M059J (cell line): ENCODE measurements at regions not wholly inside any gene's neighbourhood (a gene's known extent, or its start where the extent isn't known, plus 50 kb on each side); places are given as distances from the start of the nearest gene placed in this dataset.
"Not testable (repeated sequence)": the region's sequence is repeated elsewhere in the genome, so short reads cannot be mapped to it uniquely, and the experiment has no call there.

Experiments
- DNase-seq: peaks from one replicate; pipeline ENCODE4 v3.0.0-alpha.2; 2012; ENCODE audit warnings: low read depth

DNA sequence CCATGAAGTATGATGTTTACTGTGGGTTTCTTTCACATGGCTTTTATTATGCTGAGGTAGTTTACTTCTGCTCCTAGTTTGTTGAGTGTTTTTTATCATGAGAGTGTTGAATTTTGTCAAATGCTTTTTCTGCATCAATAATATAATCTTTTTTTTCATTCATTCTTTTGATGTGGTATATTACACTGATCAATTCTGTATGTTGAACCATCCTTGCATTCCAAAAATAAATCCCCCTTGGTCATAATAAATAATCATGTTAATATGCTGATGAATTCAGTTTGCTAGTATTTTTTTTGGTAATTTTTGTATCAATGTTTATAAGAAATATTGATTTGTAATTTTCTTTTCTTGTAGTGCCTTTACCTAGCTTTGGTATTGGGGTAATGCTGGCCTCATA lies 97.9 kb upstream of the ZNF648 start:
- no peak for DNase-seq

DNA sequence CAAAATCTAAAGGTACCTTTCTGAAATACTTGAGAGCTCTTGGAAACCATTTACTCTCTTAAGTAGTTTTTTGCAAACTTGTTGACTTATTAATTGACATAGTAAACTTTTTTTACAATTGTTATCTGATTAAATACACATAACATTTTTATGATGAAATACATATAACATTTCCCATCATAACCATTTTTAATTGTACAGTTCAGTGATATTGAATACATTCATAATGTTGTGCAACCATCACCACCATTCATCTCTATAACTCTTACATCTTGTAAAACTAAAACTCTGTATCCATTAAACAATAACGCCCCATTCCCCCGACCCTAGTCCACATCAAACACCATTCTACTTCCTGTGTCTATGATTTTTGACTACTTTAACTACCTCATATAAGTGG lies 95.7 kb upstream of the ZNF648 start:
- DNase-seq = no peak

DNA sequence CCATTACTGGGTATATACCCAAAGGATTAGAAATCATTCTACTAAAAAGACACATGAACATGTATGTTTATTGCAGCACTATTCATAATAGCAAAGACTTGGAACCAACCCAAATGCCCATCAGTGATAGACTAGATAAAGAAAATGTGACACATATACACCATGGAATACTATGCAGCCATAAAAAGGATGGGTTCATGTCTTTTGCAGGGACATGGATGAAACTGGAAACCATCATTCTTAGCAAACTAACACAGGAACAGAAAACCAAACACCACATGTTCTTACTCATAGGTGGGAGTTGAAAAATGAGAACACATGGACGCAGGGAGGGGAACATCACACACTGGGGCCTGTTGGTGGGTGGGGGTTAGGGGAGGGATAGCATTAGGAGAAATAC lies 92.9 kb upstream of the ZNF648 start:
- DNase-seq = not testable (repeated sequence)

DNA sequence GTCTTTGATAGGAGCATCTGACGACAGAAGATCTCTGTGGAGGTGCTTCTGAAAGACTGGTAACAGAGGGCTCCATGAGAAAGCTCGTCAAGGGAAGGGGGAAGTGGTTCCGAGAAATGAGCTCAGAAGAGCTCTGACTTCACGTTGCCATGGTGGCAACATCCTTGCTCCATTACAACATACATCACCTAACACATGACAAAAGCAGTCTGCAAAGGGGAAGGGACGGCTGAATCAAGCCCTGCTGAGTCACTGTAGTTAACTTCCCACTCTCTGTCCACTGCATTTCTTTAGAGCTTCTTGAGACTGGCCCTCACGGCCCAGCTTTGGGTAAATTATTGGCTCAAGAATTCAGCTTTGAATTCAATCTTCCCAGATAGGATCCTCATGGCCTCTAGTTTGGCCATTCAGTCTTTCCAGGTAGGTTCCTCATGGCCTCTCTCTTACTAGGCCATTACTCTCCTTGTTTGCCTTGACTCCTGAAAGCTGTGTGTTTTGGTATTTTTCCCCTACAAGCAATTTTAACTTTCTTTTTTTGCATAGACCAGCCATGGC lies 88.0 kb upstream of the ZNF648 start:
- DNase-seq = peak; percentile 80

DNA sequence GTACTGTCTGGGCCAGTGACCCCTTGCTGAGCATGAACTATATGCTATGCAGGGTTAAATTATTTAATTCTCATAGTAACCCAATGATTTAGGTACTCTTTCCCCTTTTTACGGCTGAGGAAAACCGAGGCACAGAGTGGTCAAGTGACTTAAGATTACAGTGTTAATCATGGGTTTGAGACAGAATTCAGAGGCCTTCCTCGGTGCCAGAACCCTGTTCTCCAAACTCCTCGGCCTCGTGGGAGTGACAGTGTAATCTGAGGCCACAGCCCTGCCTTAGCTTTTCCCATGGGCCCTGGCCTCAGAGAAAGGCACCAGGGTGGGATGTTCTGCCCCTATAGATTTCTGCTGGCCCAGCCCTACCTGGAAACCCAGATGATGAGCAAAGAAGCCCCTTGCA lies 86.4 kb upstream of the ZNF648 start:
- DNase-seq = no peak

DNA sequence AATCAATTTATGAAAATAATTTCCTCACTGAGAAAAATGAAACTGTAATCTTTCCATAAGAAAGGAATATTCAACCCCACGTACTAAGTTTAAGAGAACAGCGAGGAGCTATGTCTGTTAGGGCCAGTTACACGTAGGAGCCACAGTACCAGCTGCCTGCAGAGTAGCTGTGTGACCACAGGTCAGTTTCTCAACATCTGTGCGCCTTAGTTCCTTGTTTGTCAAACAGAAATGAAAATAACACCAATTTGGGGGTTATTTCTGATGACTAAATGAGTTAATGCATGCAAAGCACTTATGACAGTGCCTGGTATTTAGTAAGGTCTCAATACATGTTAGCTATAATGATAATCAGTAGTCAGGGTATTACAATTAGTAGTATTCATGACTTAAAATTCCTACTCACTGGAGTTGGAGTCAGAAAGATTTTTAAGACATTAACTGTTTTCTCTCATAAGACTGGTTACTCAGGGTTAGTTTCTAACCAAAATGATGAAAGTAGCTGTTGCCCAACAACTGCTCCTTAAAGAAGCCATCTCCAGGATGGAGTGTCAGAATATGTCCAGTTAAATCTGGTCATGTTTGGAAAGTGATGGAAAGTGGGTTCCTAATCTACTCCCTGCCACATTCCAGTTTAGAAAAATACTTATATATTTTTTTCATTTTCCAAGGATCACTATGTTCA lies 85.8 kb upstream of the ZNF648 start:
- no peak for DNase-seq

DNA sequence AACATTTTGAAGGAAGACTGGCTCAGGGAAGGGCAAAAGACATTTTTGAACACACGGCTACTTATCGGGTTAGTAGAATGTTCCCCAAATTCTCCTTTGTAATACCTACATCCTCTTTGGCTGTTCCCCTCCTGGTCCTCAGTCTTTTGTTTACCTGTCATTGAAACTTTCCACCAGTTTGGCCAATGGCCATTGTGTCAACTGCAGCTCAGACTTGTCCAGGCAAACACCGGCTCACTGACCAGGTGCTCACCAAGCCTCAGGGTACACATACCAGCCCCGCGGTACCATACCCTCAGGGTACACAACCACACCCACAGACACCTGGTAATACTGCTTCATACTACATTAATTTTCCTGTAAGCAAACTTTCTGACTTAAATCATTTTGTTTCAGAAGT lies 84.8 kb upstream of the ZNF648 start:
- DNase-seq = no peak

DNA sequence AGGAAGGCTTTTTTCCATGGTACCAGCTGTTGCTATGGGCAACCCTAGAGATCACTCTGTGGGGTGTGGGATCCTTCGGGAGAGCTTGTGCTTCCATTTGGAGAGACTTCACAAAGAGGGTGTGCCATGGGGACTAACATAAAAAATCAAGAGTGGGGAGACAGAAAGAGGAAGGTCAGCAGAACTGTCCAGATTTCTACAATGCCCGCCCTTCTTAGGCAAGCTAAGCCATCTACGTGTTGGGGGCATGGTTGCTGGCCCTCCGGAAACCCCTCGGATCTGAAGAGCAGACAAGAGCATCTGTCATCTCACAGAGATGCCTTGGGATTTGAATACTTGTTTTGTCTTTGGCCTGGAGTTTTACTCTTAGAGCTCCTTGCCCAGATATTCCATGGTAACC lies 83.9 kb upstream of the ZNF648 start:
- DNase-seq = no peak

DNA sequence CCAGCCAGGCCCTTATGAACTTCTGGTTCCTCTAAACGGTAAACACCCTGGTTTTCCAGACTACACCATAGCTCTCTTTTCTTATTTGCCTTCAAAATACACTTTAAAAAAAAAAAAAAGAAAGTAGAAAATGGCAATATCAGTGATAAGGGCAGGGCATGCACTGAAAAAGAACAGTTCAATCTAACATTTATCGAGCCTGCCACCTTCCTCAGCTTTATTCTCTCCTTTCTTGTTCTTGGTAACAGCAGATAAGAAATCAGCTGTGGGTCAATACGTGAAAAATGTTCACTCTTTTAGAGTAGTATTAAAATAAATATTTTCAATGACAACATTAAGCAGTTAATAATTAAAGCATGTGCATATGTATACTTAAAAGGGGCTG lies 83.1 kb upstream of the ZNF648 start:
- DNase-seq = no peak

DNA sequence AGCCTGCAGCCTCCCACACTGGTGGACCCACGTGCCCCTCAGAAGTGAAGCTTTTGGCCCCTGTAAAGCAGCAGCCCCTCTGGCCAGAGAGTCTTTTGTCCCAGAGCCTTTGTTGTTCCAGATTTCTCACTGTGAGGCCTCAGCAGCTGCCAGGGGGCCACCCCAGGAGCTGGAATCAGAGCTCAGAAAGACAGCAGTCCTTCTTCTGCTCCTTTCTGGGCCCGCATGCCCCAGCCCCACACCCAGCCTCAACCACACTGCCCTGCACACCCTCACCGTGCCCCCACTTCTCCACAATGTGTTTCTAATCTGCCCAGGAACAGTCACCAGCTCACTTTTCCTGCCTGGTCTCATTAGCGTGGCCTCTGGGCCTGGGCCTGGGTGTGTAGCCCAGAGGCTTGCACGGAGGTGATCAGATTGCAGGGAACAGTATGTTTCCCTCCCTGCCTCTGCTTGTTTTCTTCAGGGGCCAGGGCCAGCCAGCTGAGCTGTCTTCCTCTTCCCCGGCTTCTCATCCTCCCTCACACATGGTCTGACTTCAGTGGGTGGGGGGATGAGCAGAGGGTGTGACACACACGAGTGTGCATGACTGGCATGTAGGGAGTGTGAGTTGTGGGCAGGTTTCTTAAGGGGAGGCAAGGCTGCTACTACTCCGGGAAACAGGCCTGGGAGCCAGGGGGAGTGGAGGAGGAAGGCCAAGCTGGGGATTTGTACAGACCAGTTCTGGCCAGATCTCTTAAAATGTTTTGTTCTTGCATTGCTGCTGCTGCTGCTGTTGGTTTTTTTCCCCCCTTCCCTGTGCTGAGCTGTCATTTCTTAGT lies 82.5 kb upstream of the ZNF648 start:
- peak; percentile 60 for DNase-seq

DNA sequence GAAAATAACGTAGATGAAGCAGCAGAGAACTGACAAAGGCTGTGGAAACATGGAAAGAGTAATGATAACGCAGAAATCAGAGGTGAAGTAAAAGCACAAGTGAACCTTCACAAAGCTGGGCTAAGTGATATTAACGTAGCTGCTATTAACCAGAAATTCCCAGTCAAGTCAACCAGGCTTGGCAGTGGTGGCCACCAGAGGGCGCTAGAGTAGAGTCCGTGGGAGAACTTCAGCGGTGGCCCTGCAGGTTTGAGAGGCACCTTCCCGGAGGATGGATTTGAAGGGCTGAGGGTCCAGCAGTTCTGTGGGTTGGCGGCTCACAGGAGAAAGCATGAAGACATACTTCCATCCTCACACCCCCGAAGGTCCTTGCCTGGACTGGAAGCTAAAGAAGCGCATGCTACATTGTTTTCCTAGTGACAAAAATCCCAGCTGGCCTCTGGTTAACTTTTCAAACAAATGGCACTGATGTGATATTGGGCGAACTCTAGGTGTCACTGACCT lies 81.7 kb upstream of the ZNF648 start:
- peak; percentile 80 for DNase-seq

DNA sequence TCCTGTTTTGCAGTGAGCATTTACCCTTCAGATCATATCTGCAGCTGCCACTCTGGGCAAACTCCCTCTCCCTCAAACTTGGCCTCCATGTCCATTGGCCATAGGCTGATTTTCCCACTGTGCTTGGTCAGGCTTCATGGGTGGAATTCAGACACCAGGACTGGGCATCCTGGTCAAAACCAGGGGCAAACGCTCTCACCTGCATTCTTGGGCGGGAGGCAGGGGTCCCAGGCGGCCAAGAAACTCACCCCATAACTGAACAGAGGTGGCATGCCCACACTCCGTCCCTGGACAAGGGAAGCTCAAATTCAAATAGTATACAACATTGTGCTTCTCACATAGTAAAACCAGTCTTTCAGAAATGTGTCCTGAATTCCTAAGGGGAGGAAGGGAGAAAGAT lies 81.1 kb upstream of the ZNF648 start:
- no peak for DNase-seq

DNA sequence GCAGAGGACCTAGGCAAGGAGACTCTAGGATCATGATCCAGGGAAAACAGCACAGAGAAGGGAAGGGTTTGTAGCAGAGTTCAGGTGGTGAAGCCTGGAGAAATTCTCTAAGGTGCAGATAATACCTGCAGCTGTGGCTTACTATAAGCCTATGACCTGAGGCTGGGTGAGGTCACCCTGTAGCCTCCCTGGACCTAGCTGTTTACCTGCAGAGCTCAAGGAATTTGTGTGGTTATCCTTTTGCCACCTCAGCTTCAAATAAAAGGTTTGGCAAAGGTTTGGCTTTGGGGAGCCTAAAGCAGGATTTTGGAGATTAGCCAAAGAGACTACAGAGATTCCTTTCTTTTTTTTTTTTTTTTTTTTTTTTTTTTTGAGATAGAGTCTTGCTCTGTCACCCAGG lies 79.5 kb upstream of the ZNF648 start:
- DNase-seq = peak; percentile 5

DNA sequence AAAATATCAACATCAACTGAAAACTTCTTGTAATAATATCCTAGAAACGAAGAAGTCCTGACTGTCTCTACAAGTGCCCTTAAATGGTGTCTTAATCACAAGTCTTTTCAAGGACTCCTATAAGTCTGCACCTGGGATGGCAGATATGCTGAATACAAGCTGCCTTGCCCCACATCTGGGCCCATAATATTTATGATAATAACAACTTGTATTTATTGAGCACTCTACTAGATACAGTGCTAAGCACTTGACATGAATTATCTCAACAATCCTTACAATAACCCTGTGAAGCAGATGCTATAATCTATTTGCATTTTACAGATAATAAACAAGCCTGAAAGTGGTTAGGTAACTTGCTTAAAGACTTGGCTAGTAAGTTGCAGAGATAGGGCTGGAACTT lies 78.0 kb upstream of the ZNF648 start:
- DNase-seq = no peak

DNA sequence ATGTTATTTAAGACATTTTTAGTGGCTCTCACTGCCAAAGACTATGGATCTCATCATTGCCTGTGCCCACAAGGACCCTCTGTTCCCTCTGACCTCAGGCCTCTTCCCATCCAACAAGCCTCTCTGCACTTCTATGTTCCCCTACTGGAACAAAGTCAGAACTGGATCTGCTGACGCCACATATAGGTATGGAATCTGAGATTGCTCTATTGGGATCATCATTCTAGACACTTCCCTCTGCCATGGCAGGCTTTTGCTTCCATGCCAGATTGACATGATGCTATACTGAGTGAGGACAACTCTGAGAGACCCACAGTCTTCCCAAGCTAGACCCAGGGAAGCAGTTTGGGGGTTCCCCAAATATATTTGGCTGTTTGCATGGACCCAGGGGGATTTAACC lies 76.0 kb upstream of the ZNF648 start:
- DNase-seq = no peak

DNA sequence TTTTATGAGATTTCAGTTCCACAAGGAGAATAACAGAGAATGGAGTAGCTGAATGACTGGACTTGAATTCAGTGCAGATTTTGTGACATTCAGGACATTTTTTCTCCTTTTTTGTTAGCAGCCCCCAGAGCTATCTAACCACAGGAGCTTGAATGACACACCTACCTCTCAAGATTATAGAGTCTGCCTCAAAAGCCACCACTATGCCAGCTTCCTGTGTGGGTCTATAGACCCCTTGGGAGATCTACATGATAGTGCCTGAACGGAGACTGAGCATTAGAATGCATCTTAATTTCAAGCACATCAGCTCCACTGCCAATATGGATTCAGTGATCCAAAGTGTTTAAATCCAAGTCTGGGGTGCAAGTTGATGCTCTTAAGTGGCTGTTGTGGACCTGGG lies 74.4 kb upstream of the ZNF648 start:
- no peak for DNase-seq

DNA sequence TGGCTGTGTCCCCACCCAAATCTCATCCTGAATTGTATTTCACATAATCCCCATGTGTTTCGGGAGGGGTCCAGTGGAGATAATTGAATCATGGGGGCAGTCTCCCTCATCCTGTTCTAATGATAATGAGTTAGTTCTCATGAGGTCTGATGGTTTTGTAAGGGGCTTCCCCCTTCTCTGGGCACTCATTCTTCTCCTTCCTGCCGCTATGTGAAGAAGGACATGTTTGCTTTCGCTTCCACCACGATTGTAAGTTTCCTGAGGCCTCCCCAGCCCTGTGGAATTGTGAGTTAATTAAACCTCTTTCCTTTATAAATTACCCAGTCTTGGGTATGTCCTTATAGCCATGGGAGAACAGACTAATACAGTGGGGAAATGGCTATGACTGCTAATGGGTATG lies 72.7 kb upstream of the ZNF648 start:
- no peak for DNase-seq

DNA sequence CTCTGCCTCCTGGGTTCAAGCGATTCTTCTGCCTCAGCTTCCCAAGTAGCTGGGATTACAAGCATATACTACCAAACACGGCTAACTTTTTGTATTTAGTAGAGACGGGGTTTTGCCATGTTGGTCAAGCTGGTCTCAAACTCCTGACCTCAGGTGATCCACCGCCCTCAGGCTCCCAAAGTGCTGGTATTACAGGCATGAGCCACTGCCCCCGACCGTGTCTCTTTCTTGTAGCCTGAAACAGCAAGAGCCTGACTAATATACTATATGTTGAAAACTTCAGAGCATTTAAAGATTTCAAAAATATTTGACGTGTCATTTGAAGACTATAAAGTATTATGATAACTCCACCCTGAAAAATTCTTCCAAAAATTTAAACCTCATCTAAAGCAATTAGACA lies 71.7 kb upstream of the ZNF648 start:
- no peak for DNase-seq

DNA sequence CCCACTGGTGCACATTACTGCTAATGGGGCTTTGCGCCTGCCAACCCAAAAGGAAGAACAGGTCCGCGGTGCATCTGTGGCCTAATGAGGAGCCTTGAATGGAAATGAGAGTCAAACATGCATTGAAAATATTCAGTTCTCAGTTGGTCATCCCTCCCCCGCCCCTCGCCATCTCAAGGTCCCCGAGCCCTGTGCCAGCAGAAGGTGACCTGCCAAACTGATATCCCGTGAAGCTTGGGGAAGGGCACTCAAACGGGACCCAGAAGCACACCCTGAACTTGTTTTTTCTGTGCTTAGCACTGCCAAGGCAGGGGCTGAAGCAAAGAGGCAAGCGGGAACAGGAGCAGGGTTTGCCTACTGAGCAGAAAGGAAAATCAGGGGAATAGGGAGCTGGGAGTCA lies 67.9 kb upstream of the ZNF648 start:
- no peak for DNase-seq

DNA sequence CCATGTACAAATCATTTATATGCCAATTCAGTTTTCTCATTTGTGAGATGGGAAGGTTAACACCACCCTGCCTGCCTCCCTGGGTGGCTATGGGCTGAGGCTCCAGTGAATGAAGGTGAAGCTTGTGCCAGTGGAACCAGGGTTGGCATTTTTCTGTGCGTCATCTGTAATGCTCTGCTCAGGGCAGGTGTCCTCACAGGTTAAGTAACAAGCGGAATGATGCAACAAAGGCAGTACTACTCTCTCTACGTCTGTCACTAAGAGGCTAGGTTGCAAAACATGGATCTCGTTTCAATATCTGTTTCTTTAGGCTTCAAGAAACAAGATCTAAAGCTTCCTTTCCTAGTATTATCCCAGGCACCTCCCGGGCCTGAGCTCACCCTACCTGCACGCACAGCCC lies 67.0 kb upstream of the ZNF648 start:
- no peak for DNase-seq

DNA sequence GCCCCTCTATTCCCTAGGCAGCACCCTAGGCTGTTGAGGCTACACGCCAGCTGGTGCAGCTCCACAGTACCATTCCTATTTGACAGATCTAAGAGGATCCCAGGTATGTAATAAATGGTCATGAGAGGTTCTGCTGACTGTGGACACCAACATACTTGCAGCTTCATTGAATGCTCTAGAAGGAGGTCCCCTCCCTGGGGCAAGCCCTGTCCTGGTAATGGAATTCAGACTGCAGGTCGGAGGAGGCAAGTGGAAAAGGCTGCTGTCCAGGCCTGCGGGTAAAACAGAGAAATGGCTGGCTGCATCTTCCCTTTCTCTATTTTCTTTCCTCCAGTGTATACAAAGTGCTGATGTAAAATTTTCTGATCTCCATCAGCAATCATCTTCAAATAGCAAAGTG lies 66.1 kb upstream of the ZNF648 start:
- no peak for DNase-seq

DNA sequence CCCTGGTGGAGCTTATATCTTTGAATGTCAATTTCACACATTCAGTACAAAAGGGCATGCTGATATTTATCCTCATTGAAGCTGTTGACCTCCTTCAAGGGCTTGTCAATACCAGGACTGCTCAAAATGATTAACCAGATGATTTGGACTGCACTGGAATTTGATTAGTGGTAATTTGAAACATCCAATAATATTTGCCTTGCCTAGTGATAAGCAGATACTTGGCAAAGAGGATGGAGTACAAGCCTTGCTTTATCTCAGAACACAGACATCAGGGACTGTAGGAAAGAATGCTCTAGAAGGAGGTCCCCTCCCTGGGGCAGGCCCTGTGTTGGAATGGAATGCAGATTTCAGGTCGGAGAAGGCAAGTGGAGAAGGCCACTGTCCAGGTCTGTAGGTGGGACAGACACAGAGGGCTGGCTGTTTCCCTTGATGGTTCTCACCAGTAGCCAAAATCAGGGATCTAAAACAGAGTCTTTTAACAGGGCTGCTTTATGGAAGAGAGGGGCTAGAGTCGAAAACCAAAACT lies 64.8 kb upstream of the ZNF648 start:
- no peak for DNase-seq

DNA sequence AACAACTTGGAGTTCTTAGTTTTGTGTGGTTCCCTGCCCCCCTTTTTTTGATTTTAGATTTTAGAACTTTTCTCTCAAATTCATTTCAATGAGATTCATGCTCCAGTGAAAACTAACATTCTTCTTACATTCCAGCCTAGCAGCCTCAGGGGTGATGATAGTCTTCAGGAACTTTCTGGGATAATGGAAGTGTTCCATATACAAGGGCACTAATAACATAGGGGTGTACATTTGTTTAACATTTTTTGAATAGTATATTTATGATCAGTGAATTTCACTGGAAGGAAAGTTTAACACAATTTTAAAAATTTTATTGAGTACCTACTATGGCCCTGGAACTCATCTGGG lies 61.4 kb upstream of the ZNF648 start:
- no peak for DNase-seq
